Omental fat pad (tissue), 2 donors: ENCODE measurements at regions not wholly inside any gene's neighbourhood (a gene's known extent, or its start where the extent isn't known, plus 50 kb on each side); places are given as distances from the start of the nearest gene placed in this dataset. TPM values are rescaled to one million over a fixed set of nuclear protein-coding genes. Genes with fewer than 3 reads are reported as not detected.
"Not testable (repeated sequence)": the region's sequence is repeated elsewhere in the genome, so short reads cannot be mapped to it uniquely, and the experiment has no call there.

ENCODE experiments used
- ATAC-seq: fragments of 150-250 bp; one replicate; pipeline ENCODE4 v1.9.1; 2016; ENCODE audit warnings: mild to moderate bottlenecking, moderate library complexity; ENCODE audit not compliant: low FRiP score
- DNase-seq: peaks from one replicate; pipeline ENCODE4 v3.0.0-alpha.2; 2019; ENCODE audit warnings: low spot score
- small RNA-seq: library from RNA; depleted of rRNA; stranded (forward); fragments of <200 nt; gene quantifications from one replicate; pipeline ENCODE3, GENCODE V24; 2016

DNA sequence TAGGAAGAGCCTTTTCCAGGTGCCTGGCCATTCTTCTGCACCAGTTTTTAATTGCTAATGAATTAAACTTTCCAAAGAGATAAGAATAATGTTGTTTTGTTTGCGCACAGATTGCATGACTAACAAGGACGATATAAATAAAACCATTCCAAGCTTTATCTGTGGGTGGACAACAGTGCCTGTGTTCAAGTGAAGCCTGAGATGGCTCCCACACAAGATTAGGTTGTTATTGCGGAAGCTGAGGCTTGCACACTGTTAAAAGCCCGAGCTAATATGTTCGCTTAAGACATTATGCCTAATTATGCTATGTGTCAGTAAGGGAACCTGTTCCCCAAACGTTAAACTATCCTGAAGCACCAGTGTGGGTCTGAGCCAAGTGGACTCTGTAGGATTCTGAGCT lies 58.5 kb upstream of the NBPF11 start:
- ATAC-seq, DNase-seq: not testable (repeated sequence)

DNA sequence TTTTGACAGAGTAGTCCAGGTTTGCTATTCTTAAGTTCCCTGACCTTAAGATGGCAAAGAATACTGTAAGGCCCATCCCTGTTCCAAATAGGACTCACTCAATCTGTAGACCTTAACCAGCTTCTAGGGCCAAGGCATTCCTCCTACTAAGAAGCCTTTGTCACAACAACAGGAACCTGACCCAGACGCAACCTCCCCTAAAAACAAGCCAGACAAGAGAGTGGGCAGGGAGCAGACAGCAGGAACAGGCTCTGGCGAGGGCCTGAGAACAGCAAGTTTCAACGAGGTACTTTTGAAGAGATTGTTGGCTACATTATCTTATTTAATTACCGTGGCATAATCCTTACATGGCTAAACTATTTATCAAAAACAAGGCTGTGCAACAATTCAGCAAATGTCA lies 58.1 kb upstream of the NBPF11 start:
- DNase-seq, ATAC-seq: not testable (repeated sequence)

DNA sequence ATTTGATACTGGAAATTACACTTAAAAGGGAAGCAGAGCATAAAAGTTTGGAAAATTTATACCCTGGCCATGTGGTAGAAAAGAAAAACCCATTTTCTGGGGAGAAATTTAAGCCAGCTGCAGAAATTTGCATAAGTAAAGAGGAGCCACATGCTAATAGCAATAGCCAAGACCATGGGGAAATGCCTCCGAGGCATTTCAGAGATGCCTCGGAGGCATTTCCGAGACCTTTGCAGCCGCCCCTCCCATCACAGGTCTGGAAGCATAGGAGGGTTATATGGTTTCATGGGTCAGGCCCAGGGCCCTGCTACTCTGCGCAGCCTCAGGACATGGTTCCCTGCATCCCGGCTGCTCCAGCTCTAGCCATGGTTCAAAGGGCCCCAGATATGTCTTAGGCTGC lies 49.9 kb upstream of the NBPF11 start:
- ATAC-seq: not testable (repeated sequence)

More for the DNA sequence above, 49.9 kb upstream of the NBPF11 start:
- not testable (repeated sequence) for DNase-seq

Small RNAs in the stretch of these regions (small RNA-seq; reads per million reads assigned to genes)
- gene AC239809.1 (not detected), gene MIR6077 (not detected), gene RF00019 (not detected), gene RNU1-120P (not detected), gene RNU1-122P (0.64 reads per million), gene RNU1-13P (not detected), gene RNVU1-1 (not detected), gene RNVU1-2 (not detected), gene RNVU1-3 (not detected)
